ENCODE measurements at regions not wholly inside any gene's neighbourhood (a gene's known extent, or its start where the extent isn't known, plus 50 kb on each side); places are given as distances from the start of the nearest gene placed in this dataset.

DNA sequence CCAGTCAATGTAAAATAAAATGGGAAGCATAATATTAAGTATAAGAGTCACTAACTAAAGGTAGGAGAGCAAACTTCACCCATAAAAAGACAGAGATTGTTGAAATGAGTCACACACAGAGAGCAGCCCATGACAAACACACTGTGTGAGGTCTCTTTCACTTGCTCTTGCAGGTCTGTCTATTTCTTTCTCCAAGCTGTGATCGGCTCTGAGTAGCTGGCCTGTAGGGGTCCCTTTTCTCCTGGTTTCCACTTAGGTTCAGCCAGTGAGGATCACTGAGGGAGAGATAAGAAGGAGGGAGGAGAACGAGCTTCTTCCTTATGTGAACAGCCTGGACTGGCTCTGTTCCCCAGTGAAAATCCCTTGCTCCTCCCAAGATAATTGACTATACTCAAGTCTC, 133.7 kb upstream of the HS3ST3A1 start:
- no peak overlapping the region for H3K27ac Mint-ChIP-seq (ENCODE audit: unreplicated experiment)
- peaks cover 2% of the 10 kb centered on the region for H3K27me3 Mint-ChIP-seq (ENCODE audit: unreplicated experiment)
- no peak overlapping the region for H3K4me3 Mint-ChIP-seq (ENCODE audit: unreplicated experiment)

DNA sequence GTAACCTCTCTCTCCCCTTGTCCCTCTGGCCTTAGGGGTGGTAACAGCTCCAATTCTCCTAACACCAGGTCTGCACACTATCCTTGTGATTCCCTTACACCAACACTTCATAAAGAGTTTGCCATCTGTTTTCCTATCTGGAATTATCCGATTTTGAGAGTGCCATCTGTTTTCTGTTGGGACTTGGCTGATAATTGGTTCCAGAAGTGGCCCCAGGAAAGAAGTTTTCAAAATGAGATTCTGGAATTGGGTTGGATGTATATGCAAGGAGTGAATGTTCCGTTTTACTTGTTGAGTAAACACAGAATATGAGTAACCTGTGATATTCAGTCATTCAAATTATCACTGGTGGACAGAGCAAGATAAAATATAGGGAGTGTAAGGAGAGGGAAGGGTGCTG, 134.1 kb upstream of the HS3ST3A1 start:
- Mint-ChIP-seq H3K27ac (ENCODE audit: unreplicated experiment) (no peak overlapping the region), H3K36me3 (ENCODE audit: low read depth, unreplicated experiment) (no peaks in the 10 kb centered on the region)
- no peak for DNase-seq (ENCODE audit: low spot score)

More for the DNA sequence above, 133.7 kb upstream of the HS3ST3A1 start:
- Mint-ChIP-seq H3K9me3 (ENCODE audit: unreplicated experiment) (no peaks in the 10 kb centered on the region), H3K36me3 (ENCODE audit: low read depth, unreplicated experiment) (no peaks in the 10 kb centered on the region), H3K4me1 (ENCODE audit: unreplicated experiment) (peaks cover 5% of the 10 kb centered on the region)
- no peak for DNase-seq (ENCODE audit: low spot score)
- TF ChIP-seq, protein P1, sequence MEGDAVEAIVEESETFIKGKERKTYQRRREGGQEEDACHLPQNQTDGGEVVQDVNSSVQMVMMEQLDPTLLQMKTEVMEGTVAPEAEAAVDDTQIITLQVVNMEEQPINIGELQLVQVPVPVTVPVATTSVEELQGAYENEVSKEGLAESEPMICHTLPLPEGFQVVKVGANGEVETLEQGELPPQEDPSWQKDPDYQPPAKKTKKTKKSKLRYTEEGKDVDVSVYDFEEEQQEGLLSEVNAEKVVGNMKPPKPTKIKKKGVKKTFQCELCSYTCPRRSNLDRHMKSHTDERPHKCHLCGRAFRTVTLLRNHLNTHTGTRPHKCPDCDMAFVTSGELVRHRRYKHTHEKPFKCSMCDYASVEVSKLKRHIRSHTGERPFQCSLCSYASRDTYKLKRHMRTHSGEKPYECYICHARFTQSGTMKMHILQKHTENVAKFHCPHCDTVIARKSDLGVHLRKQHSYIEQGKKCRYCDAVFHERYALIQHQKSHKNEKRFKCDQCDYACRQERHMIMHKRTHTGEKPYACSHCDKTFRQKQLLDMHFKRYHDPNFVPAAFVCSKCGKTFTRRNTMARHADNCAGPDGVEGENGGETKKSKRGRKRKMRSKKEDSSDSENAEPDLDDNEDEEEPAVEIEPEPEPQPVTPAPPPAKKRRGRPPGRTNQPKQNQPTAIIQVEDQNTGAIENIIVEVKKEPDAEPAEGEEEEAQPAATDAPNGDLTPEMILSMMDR (IDR thresholded peaks at IDR 0.05; ENCODE audit: unreplicated experiment): no peak

DNA sequence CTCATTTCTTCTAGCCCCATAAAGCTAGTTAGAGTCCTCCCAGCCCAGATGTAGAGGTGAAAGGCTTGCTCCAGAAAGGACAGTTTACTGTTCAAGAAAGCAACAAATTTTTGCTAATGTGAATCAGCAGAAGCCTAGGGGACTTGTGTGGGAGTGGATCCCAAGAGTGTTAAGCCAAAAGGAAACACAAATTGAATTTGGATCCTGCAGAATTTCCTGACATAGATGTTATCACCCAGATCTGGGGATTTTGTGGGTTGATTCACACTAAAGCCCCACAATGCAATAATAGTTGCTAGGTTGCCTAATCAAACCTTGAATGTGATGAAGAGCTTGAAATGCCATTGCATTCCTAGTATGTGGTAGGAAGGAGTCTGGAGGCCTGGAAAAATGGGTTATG, 135.2 kb upstream of the HS3ST3A1 start:
- TF ChIP-seq, protein P1 (IDR thresholded peaks at IDR 0.05; ENCODE audit: unreplicated experiment): no peak
- no peak overlapping the region for H3K4me3 Mint-ChIP-seq (ENCODE audit: unreplicated experiment)
- peaks cover 2% of the 10 kb centered on the region for H3K27me3 Mint-ChIP-seq (ENCODE audit: unreplicated experiment)
- no peak for DNase-seq (ENCODE audit: low spot score)
- no peaks in the 10 kb centered on the region for H3K36me3 Mint-ChIP-seq (ENCODE audit: low read depth, unreplicated experiment)
- H3K27ac Mint-ChIP-seq (ENCODE audit: unreplicated experiment): no peak overlapping the region
- no peaks in the 10 kb centered on the region for H3K9me3 Mint-ChIP-seq (ENCODE audit: unreplicated experiment)
- H3K4me1 Mint-ChIP-seq (ENCODE audit: unreplicated experiment): peaks cover 5% of the 10 kb centered on the region

More for the DNA sequence above, 134.1 kb upstream of the HS3ST3A1 start:
- Mint-ChIP-seq H3K4me1 (ENCODE audit: unreplicated experiment) (peaks cover 5% of the 10 kb centered on the region), H3K27me3 (ENCODE audit: unreplicated experiment) (peaks cover 2% of the 10 kb centered on the region), H3K9me3 (ENCODE audit: unreplicated experiment) (no peaks in the 10 kb centered on the region), H3K4me3 (ENCODE audit: unreplicated experiment) (no peak overlapping the region)
- TF ChIP-seq, protein P1 (IDR thresholded peaks at IDR 0.05; ENCODE audit: unreplicated experiment): no peak

DNA sequence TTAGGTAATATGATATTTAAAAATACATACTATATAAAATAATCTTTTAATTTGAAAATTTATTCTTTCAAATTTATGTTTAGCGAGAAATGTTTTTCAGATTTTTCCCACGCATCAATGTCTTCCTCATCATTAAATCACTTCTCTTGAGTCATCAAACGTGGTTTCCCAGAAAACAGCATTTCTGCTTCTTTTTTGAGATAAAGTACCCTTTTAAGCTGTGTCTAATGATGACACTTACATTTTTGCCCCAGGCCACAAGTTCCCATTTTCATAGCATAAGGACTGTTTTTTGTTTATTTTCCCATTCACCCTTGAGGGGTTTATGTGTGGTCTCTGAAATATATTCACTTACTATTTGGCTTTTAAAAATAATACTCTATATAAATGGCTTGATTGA, 139.0 kb upstream of the HS3ST3A1 start:
- Mint-ChIP-seq H3K9me3 (ENCODE audit: unreplicated experiment) (no peaks in the 10 kb centered on the region), H3K4me3 (ENCODE audit: unreplicated experiment) (no peak overlapping the region), H3K27ac (ENCODE audit: unreplicated experiment) (no peak overlapping the region), H3K36me3 (ENCODE audit: low read depth, unreplicated experiment) (no peaks in the 10 kb centered on the region), H3K27me3 (ENCODE audit: unreplicated experiment) (peaks cover 2% of the 10 kb centered on the region), H3K4me1 (ENCODE audit: unreplicated experiment) (peaks cover 5% of the 10 kb centered on the region)
- no peak for DNase-seq (ENCODE audit: low spot score)
- TF ChIP-seq, protein P1 (IDR thresholded peaks at IDR 0.05; ENCODE audit: unreplicated experiment): no peak

DNA sequence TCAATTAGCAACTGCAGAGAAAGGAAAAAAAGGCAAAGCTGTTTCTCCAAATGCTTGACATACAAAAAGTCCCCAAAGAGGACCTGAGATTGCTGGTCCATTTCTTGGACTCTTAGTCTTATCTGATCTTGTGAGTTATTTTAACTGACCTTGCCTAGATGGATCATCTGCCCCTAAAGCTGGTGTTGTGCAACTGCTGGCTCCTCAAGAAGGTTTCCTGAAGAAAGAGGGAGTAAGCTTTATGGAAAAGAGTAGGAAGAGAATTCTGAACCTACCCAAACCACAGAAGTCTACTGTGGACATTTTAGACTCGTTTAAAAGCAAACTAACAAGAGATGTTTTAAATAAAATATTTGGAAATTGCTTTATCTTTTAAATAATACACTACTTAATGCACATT, 140.0 kb upstream of the HS3ST3A1 start:
- TF ChIP-seq, protein P1 (IDR thresholded peaks at IDR 0.05; ENCODE audit: unreplicated experiment): no peak
- H3K4me3 Mint-ChIP-seq (ENCODE audit: unreplicated experiment): no peak overlapping the region
- H3K27ac Mint-ChIP-seq (ENCODE audit: unreplicated experiment): no peak overlapping the region

More for the DNA sequence above, 140.0 kb upstream of the HS3ST3A1 start:
- no peaks in the 10 kb centered on the region for H3K36me3 Mint-ChIP-seq (ENCODE audit: low read depth, unreplicated experiment)
- H3K27me3 Mint-ChIP-seq (ENCODE audit: unreplicated experiment): peaks cover 2% of the 10 kb centered on the region
- H3K9me3 Mint-ChIP-seq (ENCODE audit: unreplicated experiment): no peaks in the 10 kb centered on the region
- H3K4me1 Mint-ChIP-seq (ENCODE audit: unreplicated experiment): peaks cover 3% of the 10 kb centered on the region
- no peak for DNase-seq (ENCODE audit: low spot score)
